Kidney glomerular epithelial cell (primary cell): ENCODE measurements at regions not wholly inside any gene's neighbourhood (a gene's known extent, or its start where the extent isn't known, plus 50 kb on each side); places are given as distances from the start of the nearest gene placed in this dataset.
"Not testable (repeated sequence)": the region's sequence is repeated elsewhere in the genome, so short reads cannot be mapped to it uniquely, and the experiment has no call there.

ENCODE experiments used
- DNase-seq: peaks from one replicate; lab custom pipeline; 2025; lab: John Stamatoyannopoulos, UW

DNA sequence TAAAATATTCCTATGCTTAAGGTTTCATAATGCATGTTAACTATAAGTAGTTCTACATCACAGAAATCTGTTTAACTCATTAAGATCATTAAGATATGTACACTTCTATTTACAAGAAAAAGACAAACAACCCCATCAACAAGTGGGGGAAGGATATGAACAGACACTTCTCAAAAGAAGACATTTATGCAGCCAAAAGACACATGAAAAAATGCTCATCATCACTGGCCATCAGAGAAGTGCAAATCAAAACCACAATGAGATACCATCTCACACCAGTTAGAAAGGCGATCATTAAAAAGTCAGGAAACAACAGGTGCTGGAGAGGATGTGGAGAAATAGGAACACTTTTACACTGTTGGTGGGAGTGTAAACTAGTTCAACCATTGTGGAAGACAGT, 1084.3 kb downstream of the GATA3 start:
- not testable (repeated sequence) for DNase-seq

DNA sequence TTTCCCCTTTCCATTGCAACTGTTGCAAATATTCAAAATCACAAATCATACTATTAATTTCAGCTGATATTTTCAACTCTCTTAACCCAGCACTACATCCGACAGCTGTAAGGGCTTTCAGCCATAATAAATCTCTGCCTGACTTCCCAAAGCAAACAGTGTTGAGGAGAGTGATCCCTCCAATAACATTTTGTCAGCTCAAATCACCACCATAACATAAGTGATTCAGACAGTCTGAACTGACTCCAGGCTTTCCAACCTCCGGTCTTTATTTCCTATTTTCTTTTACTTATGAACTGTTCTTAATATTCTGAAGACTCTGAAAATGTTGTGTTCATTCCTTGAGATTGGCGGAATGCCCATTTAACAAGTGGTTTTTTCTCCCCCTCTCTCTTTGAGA, 1085.9 kb downstream of the GATA3 start:
- DNase-seq = peak; percentile 43

GRCh38 chr10:9147475-9147874, 1093.0 kb downstream of the GATA3 start:
- DNase-seq = no peak

- DNase-seq = no peak
Measured at GRCh38 chr10:9149134-9149533, 1094.6 kb downstream of the GATA3 start.

DNA sequence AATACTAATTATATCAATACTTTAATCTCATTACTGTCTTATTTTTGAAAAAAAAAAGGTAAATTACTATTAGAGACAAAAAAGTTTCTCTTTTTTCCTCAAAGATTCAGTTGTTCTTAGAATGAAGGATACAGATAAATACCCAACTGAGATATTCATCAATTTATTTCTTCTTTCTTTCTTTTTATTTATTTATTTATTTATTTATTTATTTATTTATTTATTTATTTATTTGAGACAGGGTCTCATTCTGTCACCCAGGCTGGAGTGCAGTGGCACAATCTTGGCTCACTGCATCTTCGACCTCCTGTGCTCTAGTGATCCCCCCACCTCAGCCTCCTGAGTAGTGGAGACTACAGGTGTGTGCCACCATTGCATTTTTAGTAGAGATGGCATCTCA, 1098.6 kb downstream of the GATA3 start:
- not testable (repeated sequence) for DNase-seq

- no peak for DNase-seq
Measured at GRCh38 chr10:9157656-9158055, 1103.2 kb downstream of the GATA3 start.

GRCh38 chr10:9158675-9159074, 1104.2 kb downstream of the GATA3 start:
- DNase-seq = no peak

- DNase-seq = no peak
Measured at GRCh38 chr10:9160275-9160674, 1105.8 kb downstream of the GATA3 start.

DNA sequence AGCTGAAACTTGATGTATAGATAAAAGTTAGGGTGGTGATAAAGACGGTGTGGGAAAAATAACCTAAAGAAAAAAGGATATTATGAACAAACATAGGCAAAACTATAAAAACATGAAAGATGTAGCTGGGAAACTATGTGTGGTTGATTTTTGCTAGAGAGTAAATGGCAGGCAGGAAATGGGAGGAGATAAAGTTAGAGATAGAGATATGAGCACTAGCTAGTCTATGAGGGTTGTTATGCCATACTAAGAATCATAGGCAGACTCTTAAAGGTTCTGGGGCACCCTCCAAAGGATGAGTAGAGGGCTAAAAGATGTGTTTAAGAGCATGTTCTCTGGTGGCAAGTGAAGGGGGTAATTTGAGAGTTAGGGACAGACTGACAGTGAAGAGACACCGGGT, 1109.2 kb downstream of the GATA3 start:
- DNase-seq = no peak

GRCh38 chr10:9166770-9167169, 1112.3 kb downstream of the GATA3 start:
- no peak for DNase-seq

DNA sequence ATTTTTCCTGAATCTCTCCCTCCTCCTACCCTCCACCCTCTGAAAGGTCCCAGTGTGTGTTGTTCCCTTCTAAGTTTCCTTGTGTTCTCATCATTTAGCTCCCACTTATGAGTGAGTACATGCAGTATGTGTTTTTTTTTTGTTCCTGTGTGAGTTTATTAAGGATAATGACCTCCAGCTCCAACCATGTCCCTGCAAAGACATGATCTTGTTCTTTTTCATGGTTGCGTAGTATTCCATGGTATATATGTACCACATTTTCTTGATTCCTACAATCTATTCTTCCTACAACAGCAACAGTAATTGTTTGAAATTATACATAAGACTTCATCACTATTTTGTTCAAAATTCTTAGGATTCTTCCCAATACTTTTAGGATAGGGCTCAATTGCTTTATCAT, 1117.8 kb downstream of the GATA3 start:
- DNase-seq = no peak

DNA sequence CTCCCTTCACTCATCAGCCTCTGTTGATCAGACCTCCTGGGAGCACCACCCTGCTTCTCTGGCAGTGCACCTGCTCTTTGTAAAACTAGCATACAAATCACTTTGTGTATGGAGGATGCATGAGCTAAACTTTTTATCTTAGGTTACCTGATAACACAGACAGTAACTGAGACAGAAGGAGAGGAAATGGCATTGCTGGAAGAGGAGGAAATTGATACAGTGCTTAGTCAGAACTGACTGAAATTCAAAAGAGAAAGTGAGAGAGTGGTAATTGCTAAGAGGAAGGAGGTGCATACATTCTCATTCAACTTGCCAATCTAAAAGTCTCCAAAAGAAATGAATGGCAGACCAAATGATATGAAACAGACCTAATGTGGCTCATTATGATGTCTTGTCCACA, 1120.7 kb downstream of the GATA3 start:
- no peak for DNase-seq

- DNase-seq = not testable (repeated sequence)
Measured at GRCh38 chr10:9183197-9183880, 1128.9 kb downstream of the GATA3 start.

- DNase-seq = no peak
Measured at GRCh38 chr10:9188022-9188810, 1133.7 kb downstream of the GATA3 start.

- no peak for DNase-seq
Measured at GRCh38 chr10:9189448-9189847, 1135.0 kb downstream of the GATA3 start.

- DNase-seq = no peak
Measured at GRCh38 chr10:9193120-9193519, 1138.6 kb downstream of the GATA3 start.

DNA sequence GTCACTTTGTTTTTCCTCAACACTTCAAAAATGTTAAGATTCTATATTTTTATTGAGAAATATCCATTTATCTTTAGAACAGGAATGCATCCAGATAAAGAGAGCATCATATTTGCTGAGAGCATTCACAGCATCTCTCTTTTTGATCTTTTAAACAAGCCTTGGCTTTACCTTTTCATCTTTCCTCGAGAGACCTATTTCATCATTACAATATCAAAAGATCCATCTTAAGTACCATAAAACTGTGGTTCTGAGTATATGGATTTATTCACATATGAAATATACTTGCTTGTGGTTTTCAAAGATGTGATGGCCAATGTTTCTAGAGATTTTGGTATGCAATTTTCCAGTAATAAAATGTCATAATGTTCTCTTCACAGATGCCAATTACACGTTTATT, 1140.9 kb downstream of the GATA3 start:
- no peak for DNase-seq

DNA sequence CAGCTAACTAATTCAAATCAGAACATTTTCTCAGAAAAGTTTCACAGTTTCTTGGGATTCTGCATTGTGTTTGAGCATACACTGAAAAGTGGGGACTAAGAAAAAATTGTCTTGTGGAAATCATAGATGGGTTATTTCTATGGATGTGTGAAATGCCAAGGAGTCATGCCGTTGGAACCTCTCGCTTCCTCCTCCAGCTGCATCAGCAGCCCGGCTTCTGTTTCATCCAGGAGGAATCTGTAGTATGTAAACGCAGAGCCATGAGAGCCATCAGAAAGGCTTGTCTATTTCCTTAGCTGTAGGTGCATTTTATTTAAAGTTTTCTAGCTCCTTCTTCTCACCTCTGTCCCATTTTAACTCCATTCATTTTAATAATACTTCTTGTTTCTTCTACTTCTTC, 1144.1 kb downstream of the GATA3 start:
- DNase-seq = peak; percentile 54

GRCh38 chr10:9205558-9205957, 1151.1 kb downstream of the GATA3 start:
- DNase-seq = no peak

DNA sequence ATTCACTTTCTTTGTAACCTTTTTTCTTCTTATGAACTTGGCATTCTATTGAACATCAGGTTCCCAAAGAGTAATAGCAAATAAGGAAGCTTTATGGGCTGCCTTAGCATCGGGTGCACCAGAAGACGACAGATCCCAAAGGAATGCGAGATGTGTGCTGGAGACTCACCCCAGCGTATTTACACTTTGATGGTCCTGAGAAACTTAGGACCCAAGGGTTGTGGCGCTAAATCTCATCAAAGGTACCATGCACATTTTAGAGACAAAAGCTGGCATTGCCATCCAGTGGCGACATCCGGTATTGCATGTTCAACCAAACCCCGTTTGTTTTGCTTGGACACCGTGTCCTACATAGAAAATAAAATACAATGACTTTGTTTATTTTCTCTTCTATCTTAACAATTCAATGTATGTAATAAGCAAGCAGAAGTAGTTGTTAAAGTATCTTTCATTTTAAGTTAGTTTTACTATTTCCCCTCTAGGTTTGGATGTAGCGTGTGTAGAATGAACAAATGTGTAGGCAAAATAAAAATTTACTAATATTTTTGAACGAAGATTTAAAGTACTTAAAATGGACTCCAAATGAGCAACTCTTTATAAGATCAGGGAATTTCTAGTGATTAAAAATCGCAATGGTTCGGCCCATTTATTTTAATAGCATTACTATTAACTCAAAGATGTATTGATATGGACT, 1154.8 kb downstream of the GATA3 start:
- peak; percentile 25 for DNase-seq

- DNase-seq = no peak
Measured at GRCh38 chr10:9211228-9211627, 1156.7 kb downstream of the GATA3 start.

DNA sequence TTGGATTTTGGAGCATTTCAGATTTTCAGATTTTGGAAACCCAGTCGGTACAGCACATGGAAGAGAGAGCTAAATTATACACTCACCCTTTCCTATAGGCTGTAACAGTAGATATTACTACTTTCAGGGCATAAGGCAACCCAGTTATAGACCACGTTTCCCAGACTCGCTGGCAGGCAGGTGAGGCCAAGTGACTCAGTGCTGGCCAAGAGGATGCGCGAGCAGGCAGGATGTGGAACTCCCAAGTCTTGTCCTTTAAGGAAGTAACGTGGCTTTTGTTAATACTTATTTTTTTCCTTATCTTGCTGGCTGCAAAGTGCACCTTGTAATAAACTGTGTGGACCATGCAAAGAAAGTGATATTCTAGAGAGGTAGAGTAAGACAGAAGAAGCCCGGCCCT, 1160.1 kb downstream of the GATA3 start:
- no peak for DNase-seq

- DNase-seq = no peak
Measured at GRCh38 chr10:9215121-9215520, 1160.6 kb downstream of the GATA3 start.
